ENCODE measurements at regions not wholly inside any gene's neighbourhood (a gene's known extent, or its start where the extent isn't known, plus 50 kb on each side); places are given as distances from the start of the nearest gene placed in this dataset.

DNA sequence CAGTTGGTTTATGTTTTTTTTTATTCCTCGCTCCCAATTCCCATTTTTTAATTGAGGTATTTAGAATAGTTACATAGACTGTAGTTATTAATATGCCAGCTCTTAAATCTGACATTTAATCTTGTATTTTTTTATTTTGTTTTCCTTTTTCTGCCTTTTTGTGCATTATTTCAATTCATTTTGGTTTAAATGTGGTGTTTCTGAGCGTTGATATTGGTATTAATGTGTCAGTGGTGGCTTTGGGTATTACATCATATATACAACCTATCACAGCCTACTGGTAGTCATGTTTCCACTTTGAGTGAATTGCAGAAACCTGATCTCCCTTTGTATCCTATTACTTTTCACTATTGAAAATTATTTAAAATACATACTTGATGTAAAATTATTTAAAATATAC, 1027.3 kb downstream of the KCNT2 start:
- DNase-seq, result no peak
- H3K36me3 Mint-ChIP-seq, result no peaks in the 10 kb centered on the region
- H3K4me1 Mint-ChIP-seq, result no peaks in the 10 kb centered on the region
- H3K4me3 Mint-ChIP-seq, result no peak overlapping the region
- H3K27ac Mint-ChIP-seq, result no peak overlapping the region
- H3K9me3 Mint-ChIP-seq, result peaks cover 14 to 38% (median 30%) of the 10 kb centered on the region in 6 donors
- H3K27me3 Mint-ChIP-seq (ENCODE audit: low read depth in 3 of 3), result no peaks in the 10 kb centered on the region

DNA sequence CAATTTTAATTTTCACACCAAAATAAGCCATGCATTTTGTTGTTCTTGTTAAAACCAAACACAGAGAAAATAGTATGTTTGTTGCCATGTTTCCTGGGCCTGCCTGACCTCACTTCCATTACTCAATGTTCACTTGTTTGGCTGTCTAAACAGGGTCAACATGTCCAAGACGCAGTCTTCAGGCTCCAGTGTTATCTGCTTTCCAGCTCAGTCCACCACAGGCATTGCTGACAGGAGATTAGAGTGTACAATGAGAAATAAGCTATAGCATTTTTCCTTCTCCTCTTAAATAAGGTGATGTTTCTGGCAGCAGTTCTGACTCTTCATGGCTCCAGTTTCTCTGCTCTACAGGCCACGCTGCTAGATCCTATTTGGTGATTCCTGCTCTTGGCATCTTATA, 1030.5 kb downstream of the KCNT2 start:
- no peaks in the 10 kb centered on the region for H3K4me1 Mint-ChIP-seq
- DNase-seq, result no peak
- peaks cover 0 to 2% (median 0%) of the 10 kb centered on the region in 3 donors for H3K27me3 Mint-ChIP-seq (ENCODE audit: low read depth in 3 of 3)
- no peak overlapping the region for H3K27ac Mint-ChIP-seq
- H3K4me3 Mint-ChIP-seq, result no peak overlapping the region
- no peaks in the 10 kb centered on the region for H3K36me3 Mint-ChIP-seq
- peaks cover 18 to 51% (median 32%) of the 10 kb centered on the region in 6 donors for H3K9me3 Mint-ChIP-seq

GRCh38 chr1:195576641-195577040, 1031.6 kb downstream of the KCNT2 start:
- Mint-ChIP-seq H3K4me1 (no peaks in the 10 kb centered on the region), H3K36me3 (no peaks in the 10 kb centered on the region), H3K27ac (no peak overlapping the region), H3K9me3 (peaks cover 18 to 51% (median 31%) of the 10 kb centered on the region in 6 donors), H3K4me3 (no peak overlapping the region), H3K27me3 (ENCODE audit: low read depth in 3 of 3) (peaks cover 0 to 2% (median 0%) of the 10 kb centered on the region in 3 donors)
- no peak for DNase-seq

DNA sequence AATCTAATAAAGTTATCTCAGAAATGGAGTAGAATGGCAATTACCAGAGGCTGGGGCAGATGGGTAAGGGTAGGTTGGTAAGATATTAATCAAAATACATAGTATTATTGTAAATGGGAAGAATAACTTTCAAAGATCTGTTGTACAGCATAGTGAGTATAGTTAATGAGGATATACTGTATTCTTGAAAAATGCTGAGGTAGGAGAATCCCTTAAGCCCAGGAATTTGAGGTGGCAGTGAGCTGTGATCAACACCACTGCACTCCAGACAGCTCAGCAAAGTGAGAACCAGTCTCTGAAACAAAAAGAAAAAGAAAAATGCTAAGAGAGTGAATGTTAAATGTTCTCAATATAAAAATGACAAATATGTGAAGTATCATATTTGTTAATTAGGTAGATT, 1033.7 kb downstream of the KCNT2 start:
- Mint-ChIP-seq H3K4me3 (no peak overlapping the region), H3K36me3 (no peaks in the 10 kb centered on the region), H3K27me3 (ENCODE audit: low read depth in 3 of 3) (peaks cover 0 to 2% (median 0%) of the 10 kb centered on the region in 3 donors), H3K27ac (no peak overlapping the region), H3K4me1 (no peaks in the 10 kb centered on the region), H3K9me3 (peaks cover 15 to 51% (median 26%) of the 10 kb centered on the region in 6 donors)
- DNase-seq, result no peak

- DNase-seq, result no peak
- H3K27ac Mint-ChIP-seq, result no peak overlapping the region
- peaks cover 14 to 48% (median 25%) of the 10 kb centered on the region in 6 donors for H3K9me3 Mint-ChIP-seq
- H3K27me3 Mint-ChIP-seq (ENCODE audit: low read depth in 3 of 3), result peaks cover 0 to 2% (median 0%) of the 10 kb centered on the region in 3 donors
- H3K36me3 Mint-ChIP-seq, result no peaks in the 10 kb centered on the region
- H3K4me1 Mint-ChIP-seq, result no peaks in the 10 kb centered on the region
- H3K4me3 Mint-ChIP-seq, result no peak overlapping the region
These were observed 1038.3 kb downstream of the KCNT2 start for GRCh38 chr1:195569934-195570333.

GRCh38 chr1:195568389-195568788, 1039.9 kb downstream of the KCNT2 start:
- Mint-ChIP-seq H3K27me3 (ENCODE audit: low read depth in 3 of 3) (no peaks in the 10 kb centered on the region), H3K4me3 (no peak overlapping the region), H3K4me1 (no peaks in the 10 kb centered on the region), H3K36me3 (no peaks in the 10 kb centered on the region), H3K27ac (no peak overlapping the region), H3K9me3 (peaks cover 13 to 42% (median 19%) of the 10 kb centered on the region in 6 donors)
- DNase-seq, result no peak

GRCh38 chr1:195562074-195562473, 1046.2 kb downstream of the KCNT2 start:
- Mint-ChIP-seq H3K36me3 (peaks cover 0 to 4% (median 0%) of the 10 kb centered on the region in 3 donors), H3K9me3 (peaks cover 8 to 27% (median 18%) of the 10 kb centered on the region in 6 donors)

DNA sequence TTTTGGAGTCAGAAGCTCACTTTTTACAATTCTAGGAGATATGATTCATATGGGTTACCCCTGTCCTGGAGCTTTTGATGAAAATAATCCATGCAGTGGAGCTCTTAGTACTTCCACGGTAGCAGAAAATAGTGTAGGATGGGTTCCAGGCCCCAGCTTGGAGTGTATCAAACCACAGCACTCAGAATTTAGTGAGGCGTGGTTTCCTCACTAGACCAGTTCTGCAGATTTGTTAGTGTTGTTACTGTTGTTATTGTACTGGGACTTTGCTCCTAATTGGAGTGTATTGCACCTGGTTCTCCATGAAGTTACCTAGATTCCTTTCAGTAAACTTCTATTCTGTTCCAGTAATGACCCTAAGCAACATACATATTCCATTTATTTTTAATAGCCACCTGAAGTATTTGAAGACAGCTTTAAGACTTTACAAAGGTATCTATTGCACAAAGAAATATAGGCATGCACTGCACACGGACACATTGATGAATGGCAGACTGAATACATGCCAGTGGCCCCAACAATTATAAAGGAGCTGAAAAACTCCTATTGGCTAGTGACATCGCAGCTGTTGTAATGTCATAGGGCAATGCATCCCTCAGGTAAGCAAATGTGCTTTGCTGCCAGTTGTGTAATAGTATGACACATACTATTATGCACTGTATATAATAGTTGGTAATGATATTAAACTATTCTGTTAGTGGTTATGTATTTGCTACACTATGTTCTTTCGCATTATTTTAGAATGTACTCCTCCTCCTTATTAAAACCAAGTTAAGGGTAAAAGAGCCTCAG, 1058.0 kb downstream of the KCNT2 start:
- Mint-ChIP-seq H3K36me3 (no peaks in the 10 kb centered on the region), H3K9me3 (peaks cover 0 to 18% (median 4%) of the 10 kb centered on the region in 6 donors), H3K27ac (no peak overlapping the region), H3K4me1 (no peaks in the 10 kb centered on the region), H3K27me3 (ENCODE audit: low read depth in 3 of 3) (peaks cover 0 to 2% (median 0%) of the 10 kb centered on the region in 3 donors), H3K4me3 (no peak overlapping the region)
- DNase-seq, result no peak

More at GRCh38 chr1:195562074-195562473, 1046.2 kb downstream of the KCNT2 start:
- H3K27me3 Mint-ChIP-seq (ENCODE audit: low read depth in 3 of 3), result no peaks in the 10 kb centered on the region
- no peaks in the 10 kb centered on the region for H3K4me1 Mint-ChIP-seq
- H3K4me3 Mint-ChIP-seq, result no peak overlapping the region
- no peak for DNase-seq
- H3K27ac Mint-ChIP-seq, result no peak overlapping the region

- no peaks in the 10 kb centered on the region for H3K27me3 Mint-ChIP-seq (ENCODE audit: low read depth in 3 of 3)
- DNase-seq, result no peak
- H3K36me3 Mint-ChIP-seq, result no peaks in the 10 kb centered on the region
- no peaks in the 10 kb centered on the region for H3K4me1 Mint-ChIP-seq
- no peak overlapping the region for H3K4me3 Mint-ChIP-seq
- H3K9me3 Mint-ChIP-seq, result peaks cover 4 to 48% (median 33%) of the 10 kb centered on the region in 6 donors
- no peak overlapping the region for H3K27ac Mint-ChIP-seq
These were observed 1077.3 kb downstream of the KCNT2 start for GRCh38 chr1:195530961-195531360.

GRCh38 chr1:195529881-195530280, 1078.4 kb downstream of the KCNT2 start:
- Mint-ChIP-seq H3K27ac (no peak overlapping the region), H3K4me1 (no peaks in the 10 kb centered on the region), H3K9me3 (peaks cover 6 to 55% (median 36%) of the 10 kb centered on the region in 6 donors), H3K4me3 (no peak overlapping the region), H3K36me3 (peaks cover 0 to 4% (median 0%) of the 10 kb centered on the region in 3 donors), H3K27me3 (ENCODE audit: low read depth in 3 of 3) (no peaks in the 10 kb centered on the region)
- no peak for DNase-seq

DNA sequence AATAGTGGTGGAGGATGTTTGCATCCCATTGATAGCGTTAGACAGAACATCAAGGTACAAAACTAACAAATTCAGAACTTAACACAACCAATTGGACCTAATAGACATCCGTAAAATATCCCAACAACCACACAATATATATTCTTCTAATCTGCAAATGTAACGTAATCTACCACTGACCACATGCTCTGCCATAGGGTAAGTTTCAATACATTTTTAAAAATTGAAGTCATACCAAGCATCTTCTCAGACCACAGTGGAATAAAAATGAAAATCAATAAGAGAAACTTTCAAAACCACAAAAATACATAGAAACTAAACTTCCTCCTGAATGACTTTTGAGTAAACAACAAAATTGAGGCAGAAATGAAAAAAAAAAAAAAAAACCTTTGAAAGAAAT, 1087.5 kb downstream of the KCNT2 start:
- Mint-ChIP-seq H3K36me3 (peaks cover 0 to 5% (median 4%) of the 10 kb centered on the region in 3 donors), H3K27me3 (ENCODE audit: low read depth in 3 of 3) (no peaks in the 10 kb centered on the region), H3K4me1 (no peaks in the 10 kb centered on the region), H3K27ac (no peak overlapping the region), H3K9me3 (peaks cover 16 to 52% (median 39%) of the 10 kb centered on the region in 6 donors), H3K4me3 (no peak overlapping the region)
- no peak for DNase-seq

DNA sequence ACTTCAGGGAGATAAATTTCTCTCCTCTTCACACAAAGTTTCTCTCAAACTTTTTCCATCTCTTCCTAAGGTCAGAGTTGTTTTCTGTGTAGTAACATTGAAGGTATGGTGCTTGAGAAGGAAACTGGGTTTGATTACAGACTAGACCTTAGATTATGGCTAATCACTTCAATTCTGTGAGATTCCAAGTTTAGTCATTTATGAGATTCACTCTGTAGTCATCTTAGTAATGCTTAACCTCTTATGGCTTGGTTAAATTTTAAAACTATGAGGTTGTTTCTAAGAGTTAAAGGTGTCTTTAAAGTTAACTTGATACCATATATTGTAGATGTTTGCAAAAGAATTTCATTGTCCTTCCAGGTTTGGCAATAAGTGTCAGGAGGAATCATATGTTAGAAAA, 1092.2 kb downstream of the KCNT2 start:
- Mint-ChIP-seq H3K36me3 (peaks cover 0 to 5% (median 0%) of the 10 kb centered on the region in 3 donors), H3K27ac (no peak overlapping the region)

DNA sequence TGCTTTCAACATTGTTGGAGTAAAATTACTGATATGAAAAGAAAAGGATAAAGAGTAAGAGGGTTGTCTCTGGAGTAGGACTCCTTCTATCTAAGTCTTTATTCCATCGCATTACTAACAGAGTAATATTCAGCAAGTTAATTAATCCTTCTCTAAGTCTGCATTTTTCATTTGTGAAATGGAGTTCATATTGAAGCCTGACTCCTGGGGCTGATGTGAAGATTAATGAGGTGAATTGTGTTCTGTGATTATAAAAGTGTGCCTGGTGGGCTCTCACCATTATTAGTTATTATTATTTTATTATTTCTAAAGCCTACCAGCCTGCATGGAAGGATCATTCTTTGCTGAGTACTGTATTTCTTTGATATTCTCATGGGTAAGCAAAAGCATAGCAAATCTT, 1096.7 kb downstream of the KCNT2 start:
- H3K9me3 Mint-ChIP-seq, result peaks cover 7 to 30% (median 20%) of the 10 kb centered on the region in 6 donors
- no peak overlapping the region for H3K27ac Mint-ChIP-seq
- DNase-seq, result no peak
- no peaks in the 10 kb centered on the region for H3K4me1 Mint-ChIP-seq
- H3K4me3 Mint-ChIP-seq, result no peak overlapping the region
- no peaks in the 10 kb centered on the region for H3K36me3 Mint-ChIP-seq
- peaks cover 0 to 4% (median 2%) of the 10 kb centered on the region in 3 donors for H3K27me3 Mint-ChIP-seq (ENCODE audit: low read depth in 3 of 3)

More for the DNA sequence above, 1092.2 kb downstream of the KCNT2 start:
- no peak for DNase-seq
- Mint-ChIP-seq H3K27me3 (ENCODE audit: low read depth in 3 of 3) (peaks cover 0 to 2% (median 0%) of the 10 kb centered on the region in 3 donors), H3K4me3 (no peak overlapping the region), H3K9me3 (peaks cover 16 to 28% (median 22%) of the 10 kb centered on the region in 6 donors), H3K4me1 (no peaks in the 10 kb centered on the region)

DNA sequence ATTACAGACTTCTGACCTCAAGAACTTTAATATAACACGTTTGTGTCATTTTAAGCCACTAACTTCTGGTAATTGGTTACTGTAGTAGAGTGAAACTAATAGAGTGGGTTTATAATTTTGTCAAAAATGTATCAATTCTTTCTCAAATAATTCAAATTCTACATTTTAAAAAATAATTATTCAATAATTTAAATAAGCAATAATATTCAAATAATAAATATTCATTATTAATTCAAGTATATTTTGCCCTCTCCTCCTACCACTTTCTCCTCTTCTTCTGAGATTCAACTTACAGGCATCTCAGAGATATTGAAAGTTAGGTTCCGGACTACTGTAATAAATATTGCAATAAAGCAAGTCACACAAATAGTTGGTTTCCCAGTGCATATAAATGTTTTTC, 1107.1 kb downstream of the KCNT2 start:
- Mint-ChIP-seq H3K9me3 (peaks cover 7 to 45% (median 31%) of the 10 kb centered on the region in 6 donors), H3K27ac (no peak overlapping the region), H3K4me1 (no peaks in the 10 kb centered on the region), H3K4me3 (no peak overlapping the region), H3K27me3 (ENCODE audit: low read depth in 3 of 3) (peaks cover 0 to 2% (median 0%) of the 10 kb centered on the region in 3 donors), H3K36me3 (peaks cover 0 to 3% (median 0%) of the 10 kb centered on the region in 3 donors)
- DNase-seq, result no peak
